ENCODE measurements at regions not wholly inside any gene's neighbourhood (a gene's known extent, or its start where the extent isn't known, plus 50 kb on each side); places are given as distances from the start of the nearest gene placed in this dataset.
A peak's percentile ranks its signal among the peaks of the same experiment; 100 is the strongest.

- Histone ChIP-seq H3K27ac (no peak overlapping the region), H3K4me3 (no peak overlapping the region)
- TF ChIP-seq CTCF (IDR thresholded peaks at IDR 0.05), result no peak
- DNase-seq (ENCODE audit: low spot score), result peak; percentile 57
Observed at GRCh38 chr6:43953794-43954310, 173.4 kb downstream of the MRPL14 start.

- H3K27ac ChIP-seq, result no peak overlapping the region
- no peak for TF ChIP-seq CTCF (IDR thresholded peaks at IDR 0.05)
- DNase-seq (ENCODE audit: low spot score), result no peak
- no peak overlapping the region for H3K4me3 ChIP-seq
Observed at GRCh38 chr6:43953256-43953655, 174.0 kb downstream of the MRPL14 start.

- TF ChIP-seq CTCF (IDR thresholded peaks at IDR 0.05), result no peak
- Histone ChIP-seq H3K27ac (no peak overlapping the region), H3K4me3 (no peak overlapping the region)
- DNase-seq (ENCODE audit: low spot score), result no peak
Observed at GRCh38 chr6:43952746-43953145, 174.5 kb downstream of the MRPL14 start.

- peak; percentile 46 for DNase-seq (ENCODE audit: low spot score)
- Histone ChIP-seq H3K27ac (no peak overlapping the region), H3K4me3 (no peak overlapping the region)
- no peak for TF ChIP-seq CTCF (IDR thresholded peaks at IDR 0.05)
Observed at GRCh38 chr6:43951756-43952675, 175.2 kb downstream of the MRPL14 start.

GRCh38 chr6:43951063-43951755 is 176.0 kb downstream of the MRPL14 start:
- TF ChIP-seq CTCF (IDR thresholded peaks at IDR 0.05), result no peak
- no peak overlapping the region for H3K27ac ChIP-seq
- no peak overlapping the region for H3K4me3 ChIP-seq
- DNase-seq (ENCODE audit: low spot score), result peak; percentile 71

- TF ChIP-seq CTCF (IDR thresholded peaks at IDR 0.05), result no peak
- H3K27ac ChIP-seq, result no peak overlapping the region
- peak; percentile 47 for DNase-seq (ENCODE audit: low spot score)
- no peak overlapping the region for H3K4me3 ChIP-seq
Observed at GRCh38 chr6:43950731-43951062, 176.6 kb downstream of the MRPL14 start.

Data from coronary artery (tissue), 2 donors.